Dedifferentiated amniotic fluid mesenchymal stem cell (primary cell): ENCODE measurements at regions not wholly inside any gene's neighbourhood (a gene's known extent, or its start where the extent isn't known, plus 50 kb on each side); places are given as distances from the start of the nearest gene placed in this dataset.

Experiments
- DNase-seq: peaks from one replicate; pipeline ENCODE4 v3.0.0-alpha.2; 2016; ENCODE audit errors: extremely low spot score

- DNase-seq = no peak
These were observed 259.7 kb downstream of the CSNK1G3 start for GRCh38 chr5:123771715-123772114.

DNA sequence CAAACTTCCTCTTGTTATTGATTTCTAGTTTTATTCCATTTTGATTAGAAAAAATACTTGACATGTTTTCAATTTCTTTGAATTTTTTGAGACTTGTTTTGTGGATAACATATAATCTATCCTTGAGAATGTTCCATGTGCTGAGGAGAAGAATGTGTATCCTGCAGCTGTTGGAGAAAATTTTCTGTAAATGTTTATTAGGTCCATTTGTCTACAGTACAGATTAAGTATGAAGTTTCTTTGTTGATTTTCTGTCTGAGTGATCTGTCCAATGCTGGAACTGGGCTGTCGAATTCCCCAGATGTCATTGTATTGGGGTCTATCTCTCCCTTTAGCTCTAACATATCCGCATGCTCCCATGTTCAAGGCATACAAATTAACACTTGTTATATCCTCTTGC is 251.2 kb downstream of the CSNK1G3 start:
- DNase-seq = no peak

DNA sequence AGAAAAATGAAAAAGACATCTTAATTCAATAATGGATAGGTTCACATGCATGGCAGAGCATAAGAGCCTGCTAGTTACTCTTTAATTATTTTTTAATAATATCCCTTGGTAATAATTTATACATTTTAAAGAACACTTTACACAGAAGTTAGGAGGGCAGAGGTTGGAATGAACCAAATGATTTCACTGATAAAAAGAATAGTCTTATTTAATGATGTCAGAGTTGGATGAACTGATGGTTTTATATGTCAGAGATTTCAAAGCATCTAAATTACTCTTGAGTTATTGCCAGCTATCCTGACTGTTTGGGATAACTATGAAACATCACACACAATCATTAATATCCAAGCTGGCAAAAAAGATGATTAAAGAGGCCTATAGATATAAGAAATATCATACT is 244.8 kb downstream of the CSNK1G3 start:
- DNase-seq = no peak

GRCh38 chr5:123756318-123756665 is 244.3 kb downstream of the CSNK1G3 start:
- DNase-seq = no peak

GRCh38 chr5:123755653-123756317 is 243.8 kb downstream of the CSNK1G3 start:
- peak; percentile 41 for DNase-seq

DNA sequence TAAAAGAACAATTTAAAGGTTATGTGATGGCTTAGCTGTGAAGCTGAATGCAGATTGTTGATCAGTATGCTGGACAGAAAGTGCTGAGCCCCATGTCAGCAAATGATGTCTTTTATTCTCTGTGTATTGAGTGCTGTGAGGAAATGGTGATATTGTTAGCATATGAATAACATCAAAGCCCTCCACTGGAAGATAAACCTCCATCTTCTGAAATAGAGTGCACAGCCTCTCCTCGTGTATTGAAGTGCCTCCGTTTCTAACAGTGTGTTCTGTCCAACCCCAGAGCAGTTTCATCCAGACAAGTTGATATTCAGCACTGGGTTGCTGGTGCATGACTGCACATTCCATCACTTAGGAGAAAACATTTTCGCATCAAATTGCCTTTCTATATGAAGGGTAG is 242.9 kb downstream of the CSNK1G3 start:
- DNase-seq = no peak

GRCh38 chr5:123753937-123754891 is 242.2 kb downstream of the CSNK1G3 start:
- peak; percentile 53 for DNase-seq

- DNase-seq = no peak
These were observed 241.4 kb downstream of the CSNK1G3 start for GRCh38 chr5:123753180-123753936.

- DNase-seq = peak; percentile 89
These were observed 240.7 kb downstream of the CSNK1G3 start for GRCh38 chr5:123752552-123753179.

DNA sequence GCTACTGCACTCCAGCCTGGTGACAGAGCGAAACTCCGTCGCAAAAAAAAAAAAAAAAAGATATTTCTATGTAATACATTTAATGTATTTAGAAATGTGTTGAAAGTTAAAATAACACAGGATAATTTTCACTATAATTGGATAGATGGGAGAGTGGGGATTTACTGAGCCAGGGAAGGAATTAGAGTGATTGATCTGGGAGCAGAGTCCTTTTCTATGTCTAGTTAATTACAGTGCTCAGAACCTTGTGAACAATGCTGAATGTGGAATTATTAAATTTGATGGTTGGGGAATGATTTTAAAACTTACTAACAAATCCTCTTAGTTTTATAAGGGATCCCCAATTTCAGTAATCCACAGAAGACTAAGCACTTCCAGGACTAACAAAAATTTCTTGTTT is 239.7 kb downstream of the CSNK1G3 start:
- DNase-seq = no peak

GRCh38 chr5:123748239-123748638 is 236.3 kb downstream of the CSNK1G3 start:
- no peak for DNase-seq

GRCh38 chr5:123746683-123747360 is 234.8 kb downstream of the CSNK1G3 start:
- no peak for DNase-seq

GRCh38 chr5:123743990-123744583 is 232.1 kb downstream of the CSNK1G3 start:
- no peak for DNase-seq

DNA sequence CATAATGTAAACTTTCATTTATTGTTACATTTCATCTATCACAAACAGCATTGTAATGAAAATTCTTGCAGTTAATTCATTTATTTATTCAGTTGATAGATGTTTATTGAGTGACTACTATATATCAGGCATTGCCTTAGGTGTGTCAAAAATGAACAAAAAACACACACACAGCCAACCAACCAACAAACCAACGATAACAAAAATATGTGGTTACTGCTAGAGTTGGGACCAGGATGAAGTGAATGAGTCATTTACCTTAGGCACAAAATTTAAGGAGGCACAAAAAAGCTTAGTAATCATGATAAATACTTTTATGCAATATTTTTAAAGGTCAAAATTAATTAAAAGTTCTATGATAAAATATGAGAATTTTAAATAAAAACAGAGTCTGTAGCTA is 223.4 kb downstream of the CSNK1G3 start:
- no peak for DNase-seq

DNA sequence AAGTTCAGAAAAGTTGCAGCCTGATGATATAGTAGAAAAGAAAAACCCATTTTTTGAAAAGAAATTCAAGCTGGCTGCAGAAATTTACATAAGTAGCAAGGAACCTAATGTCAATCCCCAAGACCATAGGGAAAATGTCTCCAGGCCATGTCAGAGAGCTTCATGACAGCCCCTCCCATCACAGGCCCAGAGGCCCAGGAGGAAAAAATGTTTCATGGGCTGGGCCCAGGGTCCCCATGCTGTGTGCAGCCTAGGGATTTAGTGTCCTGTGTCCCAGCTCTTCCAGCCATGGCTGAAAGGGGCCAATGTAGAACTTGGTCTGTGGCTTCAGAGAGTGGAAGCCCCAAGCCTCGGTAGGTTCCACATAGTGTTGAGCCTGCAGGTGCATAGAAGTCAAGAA is 220.3 kb downstream of the CSNK1G3 start:
- DNase-seq = no peak

DNA sequence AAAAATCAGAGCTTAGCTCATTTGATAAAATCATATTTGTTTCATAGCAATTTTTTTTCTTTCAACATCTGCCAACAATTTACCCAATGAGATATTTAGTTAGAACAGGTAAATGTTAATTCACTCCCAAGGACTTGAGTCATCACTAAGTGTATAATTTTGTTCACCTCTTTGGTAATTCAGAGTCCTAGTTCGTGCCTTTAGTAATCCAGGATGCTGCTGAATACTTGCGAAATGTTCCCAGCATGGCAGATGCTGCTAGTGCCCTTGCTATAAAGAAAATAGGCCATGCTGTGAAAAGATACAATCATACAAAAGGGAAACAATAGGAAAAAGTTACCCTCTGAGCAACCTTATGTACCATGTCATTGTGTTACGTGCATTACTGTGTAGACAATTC is 210.5 kb downstream of the CSNK1G3 start:
- no peak for DNase-seq

- DNase-seq = no peak
These were observed 209.8 kb downstream of the CSNK1G3 start for GRCh38 chr5:123721675-123722276.

DNA sequence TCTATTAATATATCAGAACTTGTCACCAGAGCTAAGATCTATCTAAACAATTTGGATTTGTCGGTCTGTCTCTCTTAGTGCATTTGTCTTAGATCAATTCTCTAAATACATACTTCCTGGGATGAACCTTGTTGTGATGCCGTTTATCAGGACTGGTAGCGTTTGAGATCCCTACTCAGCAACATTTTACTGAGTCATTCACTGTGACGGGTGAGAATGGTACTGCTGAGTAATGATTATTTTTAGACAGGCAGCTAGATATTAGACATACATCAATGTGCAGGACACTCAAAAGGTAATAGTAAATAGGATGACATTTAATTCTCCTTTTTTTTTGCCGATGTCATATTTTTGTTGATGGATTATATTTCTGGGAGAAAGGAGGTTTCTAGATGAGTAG is 209.0 kb downstream of the CSNK1G3 start:
- DNase-seq = no peak

DNA sequence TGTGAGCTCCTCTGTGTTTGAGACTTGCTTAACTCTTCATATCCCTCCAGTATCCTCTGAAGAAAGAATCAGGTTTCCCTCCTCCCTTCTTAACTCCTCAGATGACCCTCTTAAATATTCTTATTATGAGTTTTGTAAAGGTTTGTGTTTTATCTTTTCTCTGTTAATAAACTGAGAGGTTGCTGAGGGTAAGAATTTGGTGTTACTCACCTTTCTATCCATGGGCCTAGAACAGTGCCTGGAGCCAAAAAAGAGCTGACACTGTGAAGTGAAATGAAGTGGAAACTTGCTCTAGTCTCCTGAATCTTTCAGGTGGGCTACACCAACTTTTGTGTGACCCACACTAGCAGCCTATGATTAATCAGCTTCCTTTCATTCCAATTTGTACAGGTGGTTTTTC is 208.4 kb downstream of the CSNK1G3 start:
- DNase-seq = no peak

DNA sequence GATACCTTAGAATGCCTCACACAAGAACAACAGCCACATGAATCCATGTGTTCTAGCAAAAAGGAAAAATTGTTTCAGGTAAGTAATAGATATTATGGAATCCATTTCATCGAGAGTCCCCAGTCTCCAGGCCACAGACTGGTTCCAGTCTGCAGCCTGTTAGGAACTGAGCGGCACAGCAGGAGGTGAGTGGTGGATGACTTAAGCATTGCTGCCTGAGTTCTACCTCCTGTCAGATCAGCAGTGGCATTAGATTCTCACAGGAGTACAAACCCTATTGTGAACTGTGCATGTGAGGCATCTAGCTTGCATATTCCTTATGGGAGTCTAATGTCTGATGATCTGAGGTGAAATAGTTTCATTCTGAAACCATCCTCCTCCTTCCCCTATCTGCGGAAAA is 207.0 kb downstream of the CSNK1G3 start:
- no peak for DNase-seq

GRCh38 chr5:123718238-123718637 is 206.3 kb downstream of the CSNK1G3 start:
- DNase-seq = no peak
